ENCODE measurements at regions not wholly inside any gene's neighbourhood (a gene's known extent, or its start where the extent isn't known, plus 50 kb on each side); places are given as distances from the start of the nearest gene placed in this dataset.

DNA sequence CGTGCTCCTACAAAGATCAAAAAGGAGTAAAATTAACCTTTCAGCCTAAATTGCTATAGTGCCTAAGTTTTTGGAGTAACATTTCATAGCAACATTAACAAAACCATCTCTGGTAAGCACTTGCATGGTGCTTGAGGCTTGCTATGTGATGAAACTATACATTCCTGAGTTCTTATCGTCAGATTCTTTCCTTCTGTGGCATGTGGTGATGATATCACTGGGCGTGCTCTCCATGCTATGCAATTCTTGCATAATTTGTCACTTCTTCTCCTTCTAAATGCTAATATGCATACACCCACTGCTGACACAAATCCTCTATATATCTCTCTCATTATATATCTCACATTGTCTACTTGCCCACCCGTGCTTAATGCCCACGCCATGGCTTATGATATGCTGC lies 2019.9 kb downstream of the MAT2B start:
- TF ChIP-seq, protein P1, sequence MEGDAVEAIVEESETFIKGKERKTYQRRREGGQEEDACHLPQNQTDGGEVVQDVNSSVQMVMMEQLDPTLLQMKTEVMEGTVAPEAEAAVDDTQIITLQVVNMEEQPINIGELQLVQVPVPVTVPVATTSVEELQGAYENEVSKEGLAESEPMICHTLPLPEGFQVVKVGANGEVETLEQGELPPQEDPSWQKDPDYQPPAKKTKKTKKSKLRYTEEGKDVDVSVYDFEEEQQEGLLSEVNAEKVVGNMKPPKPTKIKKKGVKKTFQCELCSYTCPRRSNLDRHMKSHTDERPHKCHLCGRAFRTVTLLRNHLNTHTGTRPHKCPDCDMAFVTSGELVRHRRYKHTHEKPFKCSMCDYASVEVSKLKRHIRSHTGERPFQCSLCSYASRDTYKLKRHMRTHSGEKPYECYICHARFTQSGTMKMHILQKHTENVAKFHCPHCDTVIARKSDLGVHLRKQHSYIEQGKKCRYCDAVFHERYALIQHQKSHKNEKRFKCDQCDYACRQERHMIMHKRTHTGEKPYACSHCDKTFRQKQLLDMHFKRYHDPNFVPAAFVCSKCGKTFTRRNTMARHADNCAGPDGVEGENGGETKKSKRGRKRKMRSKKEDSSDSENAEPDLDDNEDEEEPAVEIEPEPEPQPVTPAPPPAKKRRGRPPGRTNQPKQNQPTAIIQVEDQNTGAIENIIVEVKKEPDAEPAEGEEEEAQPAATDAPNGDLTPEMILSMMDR (IDR thresholded peaks at IDR 0.05; ENCODE audit: control extremely low read depth, extremely low read depth, low read depth, missing control alignments): no peak
- DNase-seq (ENCODE audit: extremely low spot score): no peak
- ChIA-PET CTCF (no interaction called here), POLR2A (no interaction called here)

DNA sequence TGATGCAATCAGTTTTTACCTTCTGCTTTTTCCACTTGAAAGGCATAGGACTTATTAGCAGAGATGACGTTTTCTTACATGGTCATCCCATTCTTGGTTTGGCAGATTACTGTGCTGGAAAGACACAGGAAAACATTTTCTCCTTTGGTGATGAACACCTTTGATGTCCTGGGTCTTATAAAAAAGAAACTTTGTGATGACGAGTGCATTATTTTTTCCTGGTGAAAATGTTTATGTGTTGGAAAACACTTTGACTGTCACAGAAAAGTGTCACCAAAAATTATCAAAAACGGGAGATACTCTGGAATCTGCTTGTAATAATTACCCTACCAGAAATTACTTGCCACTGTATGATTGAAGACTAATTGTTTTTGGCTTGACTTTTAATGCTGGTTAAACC lies 2020.9 kb downstream of the MAT2B start:
- ChIA-PET CTCF (no interaction called here), POLR2A (no interaction called here)
- TF ChIP-seq, protein P1 (IDR thresholded peaks at IDR 0.05; ENCODE audit: control extremely low read depth, extremely low read depth, low read depth, missing control alignments): no peak
- DNase-seq (ENCODE audit: extremely low spot score): no peak

DNA sequence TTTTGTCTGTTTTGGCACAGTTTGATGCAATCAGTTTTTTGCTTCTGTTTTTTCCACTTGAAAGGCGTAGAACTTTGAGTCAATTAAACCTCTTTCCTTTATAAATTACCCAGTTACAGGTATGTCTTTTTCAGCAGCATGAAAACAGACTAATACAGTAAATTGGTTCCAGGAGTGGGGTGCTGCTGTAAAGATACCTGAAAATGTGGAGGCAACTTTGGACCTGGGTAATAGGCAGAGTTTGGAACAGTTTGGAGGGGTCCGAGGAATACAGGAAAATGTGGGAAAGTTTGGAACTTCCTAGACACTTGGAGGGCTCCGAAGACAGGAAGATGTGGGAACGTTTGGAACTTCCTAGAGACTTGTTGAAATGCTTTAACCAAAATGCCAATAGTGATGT lies 2022.2 kb downstream of the MAT2B start:
- no peak for DNase-seq (ENCODE audit: extremely low spot score)
- ChIA-PET POLR2A (no interaction called here), CTCF (no interaction called here)
- TF ChIP-seq, protein P1 (IDR thresholded peaks at IDR 0.05; ENCODE audit: control extremely low read depth, extremely low read depth, low read depth, missing control alignments): no peak

DNA sequence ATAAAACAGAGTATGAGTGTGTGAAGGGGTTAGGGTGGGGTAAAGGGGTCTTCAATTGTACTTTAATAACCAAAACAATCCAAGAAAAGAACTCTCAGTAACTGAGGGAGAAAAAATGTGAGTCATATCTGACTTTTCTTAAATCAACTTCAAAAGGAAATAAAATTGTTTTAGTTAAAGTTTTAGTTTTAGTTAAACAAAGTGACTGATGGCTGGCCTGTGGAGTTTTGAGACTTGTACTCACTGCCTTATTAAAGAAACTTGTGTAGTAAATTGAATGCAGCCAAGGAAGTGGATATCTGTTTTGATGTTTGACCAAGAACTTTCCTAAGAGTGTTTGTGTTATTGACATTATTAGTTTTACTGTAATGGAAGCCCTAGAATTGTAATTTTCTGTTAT lies 2032.6 kb downstream of the MAT2B start:
- CTCF ChIA-PET: no interaction called here
- TF ChIP-seq, protein P1 (IDR thresholded peaks at IDR 0.05; ENCODE audit: control extremely low read depth, extremely low read depth, low read depth, missing control alignments): no peak
- DNase-seq (ENCODE audit: extremely low spot score): no peak
- POLR2A ChIA-PET: no interaction called here

DNA sequence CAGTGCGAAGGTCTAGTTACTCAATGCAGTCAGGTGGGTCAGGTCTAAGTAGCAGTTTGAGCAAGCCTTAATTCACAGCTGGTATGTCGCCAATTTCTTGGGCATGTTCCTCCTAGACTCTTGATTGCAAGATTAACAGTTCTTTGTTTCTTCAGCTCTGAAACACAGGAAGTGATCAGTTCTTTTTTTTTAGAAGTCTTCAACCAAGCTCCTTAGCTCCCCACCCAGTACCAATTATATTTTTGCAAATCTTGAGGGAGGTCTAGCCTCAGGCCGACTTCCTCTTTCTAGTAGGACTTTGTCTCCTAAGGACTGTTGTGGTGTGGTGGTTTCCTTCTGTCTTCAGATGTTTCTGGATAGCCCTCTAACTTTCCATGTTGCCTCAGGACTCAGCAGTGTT lies 2054.2 kb downstream of the MAT2B start:
- POLR2A ChIA-PET: no interaction called here
- TF ChIP-seq, protein P1 (IDR thresholded peaks at IDR 0.05; ENCODE audit: control extremely low read depth, extremely low read depth, low read depth, missing control alignments): no peak
- CTCF ChIA-PET: no interaction called here
- DNase-seq (ENCODE audit: extremely low spot score): no peak

DNA sequence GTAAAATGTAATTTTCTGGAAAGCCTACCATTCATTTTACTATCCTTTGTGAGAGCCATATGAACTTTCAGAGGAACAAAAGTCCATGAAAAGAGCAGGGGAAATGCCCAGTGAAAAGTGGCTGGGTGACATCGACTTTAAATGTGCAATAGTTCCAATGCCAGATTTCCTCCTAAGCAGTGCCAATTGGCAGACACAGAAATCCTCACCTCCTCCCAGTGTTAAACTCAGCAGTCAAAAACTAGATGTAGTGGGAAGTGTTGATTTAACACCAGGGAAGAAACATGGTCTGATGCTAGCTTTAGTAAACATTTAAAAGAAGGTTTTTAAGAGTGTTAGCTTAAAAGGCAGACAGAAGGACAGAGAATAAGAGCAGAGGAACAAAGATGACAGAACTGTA lies 2055.2 kb downstream of the MAT2B start:
- CTCF ChIA-PET: no interaction called here
- POLR2A ChIA-PET: no interaction called here
- TF ChIP-seq, protein P1 (IDR thresholded peaks at IDR 0.05; ENCODE audit: control extremely low read depth, extremely low read depth, low read depth, missing control alignments): no peak
- no peak for DNase-seq (ENCODE audit: extremely low spot score)

DNA sequence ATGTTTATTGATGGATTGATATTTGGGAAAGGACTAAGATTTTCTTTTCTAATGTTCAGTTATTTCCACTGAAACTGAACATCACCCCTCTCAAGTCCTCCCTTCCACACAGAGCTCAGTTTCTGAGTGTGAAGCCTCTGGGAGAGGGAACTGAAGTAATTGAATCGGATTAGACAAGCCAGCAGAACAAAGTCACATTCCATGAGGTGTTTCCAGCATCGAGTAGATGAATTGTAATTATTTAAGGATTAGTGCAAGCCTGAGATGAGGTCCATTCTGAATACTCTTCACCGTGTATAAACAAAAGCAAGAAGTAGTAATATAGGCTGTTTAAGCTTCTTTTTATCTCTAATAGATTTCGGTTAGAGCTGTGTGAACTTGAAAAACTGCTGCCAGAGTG lies 2060.5 kb downstream of the MAT2B start:
- TF ChIP-seq, protein P1 (IDR thresholded peaks at IDR 0.05; ENCODE audit: control extremely low read depth, extremely low read depth, low read depth, missing control alignments): no peak
- ChIA-PET CTCF (interaction anchor here (1.0 to 1.4 kb wide), 3 partner anchors 14 to 18 kb away, joined by 3 to 4 read pairs (median 4); no protein-coding TSS in a partner anchor), POLR2A (no interaction called here)

More for the DNA sequence above, 2060.5 kb downstream of the MAT2B start:
- no peak for DNase-seq (ENCODE audit: extremely low spot score)

All from GM10248 (cell line).